ENCODE measurements at regions not wholly inside any gene's neighbourhood (a gene's known extent, or its start where the extent isn't known, plus 50 kb on each side); places are given as distances from the start of the nearest gene placed in this dataset.
A peak's percentile ranks its signal among the peaks of the same experiment; 100 is the strongest.

DNA sequence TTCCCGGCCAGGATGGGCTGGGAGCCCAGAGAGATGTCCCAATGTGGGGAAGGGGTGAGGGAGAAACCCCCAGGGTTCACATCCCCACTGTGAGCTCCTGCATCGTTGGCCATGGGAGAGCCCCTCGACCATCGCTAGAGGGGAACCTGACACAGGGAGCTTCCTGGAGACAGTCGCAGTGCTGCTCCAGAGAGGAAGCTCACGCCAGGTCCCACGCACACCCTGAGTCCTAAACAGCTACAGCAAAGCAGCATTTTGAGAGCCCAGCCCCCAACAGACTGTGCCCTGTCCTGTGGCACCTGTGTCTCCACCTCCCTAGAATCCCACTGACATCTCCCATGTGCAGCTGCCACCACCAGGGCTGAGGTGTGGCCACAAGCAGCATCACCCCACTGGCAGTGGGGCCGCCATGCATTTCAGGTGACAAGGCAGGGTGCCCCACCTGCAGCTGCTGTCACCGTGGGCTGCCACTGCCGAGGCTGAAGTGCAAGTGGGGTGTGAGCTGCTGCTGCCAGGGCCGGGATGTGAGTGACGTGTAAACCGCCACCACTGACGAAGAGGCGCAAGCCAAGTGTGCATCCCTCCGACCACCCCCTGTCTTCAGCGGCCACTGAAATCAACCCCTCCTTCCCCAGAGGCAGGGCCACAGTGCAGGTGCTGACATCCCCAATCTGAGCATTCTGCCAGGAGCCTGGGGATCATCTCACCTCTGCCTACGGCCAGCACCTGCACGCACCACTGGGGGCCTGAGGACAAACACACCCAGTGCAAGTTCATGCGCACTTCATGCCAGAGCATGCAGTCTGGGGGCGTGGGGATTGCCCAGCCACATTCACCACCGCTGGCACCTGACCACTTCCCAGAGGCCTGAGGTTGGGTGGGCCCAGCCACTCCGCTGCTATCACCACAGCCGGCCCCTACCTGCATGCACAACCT, 467.7 kb upstream of the SALL3 start:
- 69 to 75% methylated on average over 21 to 23 of the region's 24 CpGs for WGBS, 2 donors
- DNase-seq (ENCODE audit: low spot score in 2 of 2): peak in 1 of 2 donors; percentile 80

DNA sequence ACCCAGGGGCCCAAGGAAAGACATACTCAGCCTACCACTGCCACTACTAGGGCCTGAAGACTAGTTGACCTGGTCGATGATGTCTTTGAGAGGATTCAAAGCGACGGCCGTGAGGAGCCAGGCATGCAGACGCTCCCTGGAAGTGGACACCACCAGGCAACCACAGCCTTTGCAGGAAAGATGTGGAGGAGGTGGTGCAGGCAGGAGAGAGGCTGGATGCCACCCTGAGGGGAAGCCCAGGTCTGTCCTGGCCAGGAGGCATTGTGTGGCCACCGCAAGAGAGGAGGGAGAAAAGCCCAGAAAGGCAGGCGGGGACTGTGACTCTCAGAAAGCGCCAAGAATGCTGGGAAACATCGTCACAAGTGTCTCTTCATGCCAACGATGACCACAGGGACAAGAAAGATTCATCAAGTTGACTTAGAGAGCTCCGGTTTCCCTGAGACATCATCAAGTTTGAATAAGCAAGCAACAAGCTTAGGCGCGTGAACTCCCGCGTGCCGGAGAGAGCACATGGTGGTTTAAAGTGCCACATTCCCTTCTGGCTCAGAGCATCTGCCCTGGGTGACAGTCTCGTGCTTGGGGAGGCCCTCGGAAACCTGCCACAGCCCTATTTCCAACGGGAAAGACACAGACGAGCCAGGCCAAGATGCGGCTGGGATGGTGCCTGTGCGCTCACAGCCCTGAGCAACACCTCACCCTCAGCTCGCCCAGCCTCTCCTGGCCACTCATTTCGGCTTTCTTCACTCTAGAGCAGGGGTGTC, 464.5 kb upstream of the SALL3 start:
- no peak overlapping the region for H3K4me3 ChIP-seq (ENCODE audit: low read depth, poor library complexity, severe bottlenecking)
- intact Hi-C loops (cut with DNase I; ENCODE audit: low total_unique reads): no loop called here
- 85 to 87% methylated on average over 24 of the region's 24 CpGs for WGBS, 2 donors
- TF ChIP-seq, protein P1, sequence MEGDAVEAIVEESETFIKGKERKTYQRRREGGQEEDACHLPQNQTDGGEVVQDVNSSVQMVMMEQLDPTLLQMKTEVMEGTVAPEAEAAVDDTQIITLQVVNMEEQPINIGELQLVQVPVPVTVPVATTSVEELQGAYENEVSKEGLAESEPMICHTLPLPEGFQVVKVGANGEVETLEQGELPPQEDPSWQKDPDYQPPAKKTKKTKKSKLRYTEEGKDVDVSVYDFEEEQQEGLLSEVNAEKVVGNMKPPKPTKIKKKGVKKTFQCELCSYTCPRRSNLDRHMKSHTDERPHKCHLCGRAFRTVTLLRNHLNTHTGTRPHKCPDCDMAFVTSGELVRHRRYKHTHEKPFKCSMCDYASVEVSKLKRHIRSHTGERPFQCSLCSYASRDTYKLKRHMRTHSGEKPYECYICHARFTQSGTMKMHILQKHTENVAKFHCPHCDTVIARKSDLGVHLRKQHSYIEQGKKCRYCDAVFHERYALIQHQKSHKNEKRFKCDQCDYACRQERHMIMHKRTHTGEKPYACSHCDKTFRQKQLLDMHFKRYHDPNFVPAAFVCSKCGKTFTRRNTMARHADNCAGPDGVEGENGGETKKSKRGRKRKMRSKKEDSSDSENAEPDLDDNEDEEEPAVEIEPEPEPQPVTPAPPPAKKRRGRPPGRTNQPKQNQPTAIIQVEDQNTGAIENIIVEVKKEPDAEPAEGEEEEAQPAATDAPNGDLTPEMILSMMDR (IDR thresholded peaks at IDR 0.05): no peak
- TF ChIP-seq POLR2A (IDR thresholded peaks at IDR 0.05): no peak
- peak in 1 of 2 donors; percentile 62 for DNase-seq (ENCODE audit: low spot score in 2 of 2)

More for the DNA sequence above, 467.7 kb upstream of the SALL3 start:
- no peak overlapping the region for H3K4me3 ChIP-seq (ENCODE audit: low read depth, poor library complexity, severe bottlenecking)
- intact Hi-C loops (cut with DNase I; ENCODE audit: low total_unique reads): no loop called here
- TF ChIP-seq, protein P1 (IDR thresholded peaks at IDR 0.05): no peak
- no peak for TF ChIP-seq POLR2A (IDR thresholded peaks at IDR 0.05)

DNA sequence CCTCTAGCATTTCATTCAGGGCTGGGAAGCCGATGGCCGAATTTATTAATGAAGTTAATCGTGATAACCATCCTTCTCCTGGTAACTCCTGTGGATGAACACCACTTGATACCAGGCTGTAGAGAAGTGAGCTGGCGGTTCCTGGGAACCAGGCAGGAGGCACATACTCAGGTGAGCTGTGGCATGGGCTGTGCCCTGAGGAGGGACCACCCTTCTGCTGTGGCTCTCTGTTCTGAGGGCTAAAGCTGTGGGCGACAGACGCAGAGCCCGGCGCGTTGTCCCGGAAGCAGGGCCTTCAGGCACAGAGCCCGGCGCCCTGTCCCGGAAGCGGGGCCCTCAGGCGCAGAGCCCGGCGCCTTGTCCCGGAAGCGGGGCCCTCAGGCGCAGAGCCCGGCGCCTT, 462.3 kb upstream of the SALL3 start:
- TF ChIP-seq POLR2A (IDR thresholded peaks at IDR 0.05): no peak
- TF ChIP-seq, protein P1 (IDR thresholded peaks at IDR 0.05): no peak
- intact Hi-C loops (cut with DNase I; ENCODE audit: low total_unique reads): no loop called here
- 93 to 96% methylated on average over 8 to 15 of the region's 22 CpGs for WGBS, 2 donors
- peak in 1 of 2 donors; percentile 54 for DNase-seq (ENCODE audit: low spot score in 2 of 2)
- no peak overlapping the region for H3K4me3 ChIP-seq (ENCODE audit: low read depth, poor library complexity, severe bottlenecking)

DNA sequence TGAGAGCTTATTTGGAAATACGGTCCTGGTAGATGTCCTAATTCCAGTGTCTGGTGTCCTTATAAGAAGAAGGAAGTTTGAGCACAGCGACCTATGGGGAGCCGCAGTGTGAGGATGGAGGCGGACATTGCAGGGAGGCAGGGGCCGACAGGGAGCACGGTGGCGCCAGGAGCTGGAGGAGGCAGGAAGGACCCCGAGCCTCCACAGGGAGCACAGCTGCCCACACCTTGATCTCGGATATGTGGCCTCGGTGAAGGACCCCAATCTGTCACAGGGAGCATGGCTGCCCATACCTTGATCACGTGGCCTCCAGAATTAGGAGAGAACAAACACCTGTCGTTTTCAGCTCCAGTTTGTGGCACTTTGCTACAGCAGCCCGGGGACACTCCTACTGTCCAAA, 461.6 kb upstream of the SALL3 start:
- TF ChIP-seq, protein P1 (IDR thresholded peaks at IDR 0.05): no peak
- no peak for TF ChIP-seq POLR2A (IDR thresholded peaks at IDR 0.05)
- peak in 1 of 2 donors; percentile 49 for DNase-seq (ENCODE audit: low spot score in 2 of 2)
- WGBS, 2 donors: 83 to 87% methylated on average over 13 of the region's 13 CpGs
- intact Hi-C loops (cut with DNase I; ENCODE audit: low total_unique reads): no loop called here
- H3K4me3 ChIP-seq (ENCODE audit: low read depth, poor library complexity, severe bottlenecking): no peak overlapping the region

DNA sequence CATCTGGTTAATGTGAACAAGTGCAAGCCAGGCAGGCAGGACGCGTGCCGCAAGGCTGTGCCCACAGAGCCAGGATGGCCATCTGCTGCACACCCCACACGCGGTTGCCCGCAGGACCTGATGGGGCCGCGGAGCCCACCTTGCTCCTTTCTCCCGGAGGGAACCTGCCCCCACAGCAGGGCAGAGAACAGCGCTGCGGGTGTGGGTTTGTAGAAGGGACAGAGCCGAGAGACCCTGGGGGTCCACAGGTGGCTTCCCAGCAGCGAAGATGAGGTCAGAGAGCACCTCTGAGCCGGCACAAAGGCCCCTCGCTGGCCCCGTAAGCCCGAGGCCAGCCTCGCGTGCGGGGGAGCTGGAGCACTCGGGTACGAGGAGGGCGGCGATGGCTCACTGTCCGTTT, 460.8 kb upstream of the SALL3 start:
- intact Hi-C loops (cut with DNase I; ENCODE audit: low total_unique reads): no loop called here
- H3K4me3 ChIP-seq (ENCODE audit: low read depth, poor library complexity, severe bottlenecking): no peak overlapping the region
- 89 to 93% methylated on average over 25 of the region's 25 CpGs for WGBS, 2 donors
- DNase-seq (ENCODE audit: low spot score in 2 of 2): peak in 1 of 2 donors; percentile 77
- TF ChIP-seq, protein P1 (IDR thresholded peaks at IDR 0.05): no peak
- TF ChIP-seq POLR2A (IDR thresholded peaks at IDR 0.05): no peak
